Left ventricle myocardium inferior (tissue), 1 donor: ENCODE measurements at regions not wholly inside any gene's neighbourhood (a gene's known extent, or its start where the extent isn't known, plus 50 kb on each side); places are given as distances from the start of the nearest gene placed in this dataset.

ENCODE experiments used
- DNase-seq: peaks from one replicate; pipeline ENCODE4 v3.0.0-alpha.2; 2020
- H3K27ac ChIP-seq: fragments of 200-600 bp; replicated peaks from 2 replicates; pipeline ENCODE4 v1.8.0; 2021
- H3K27me3 ChIP-seq: fragments of 200-600 bp; 2 replicates; pipeline ENCODE4 v1.8.0; 2021; ENCODE audit warnings: low read depth
- H3K36me3 ChIP-seq: fragments of 200-600 bp; 2 replicates; pipeline ENCODE4 v1.8.0; 2021
- H3K4me1 ChIP-seq: fragments of 200-600 bp; 2 replicates; pipeline ENCODE4 v1.8.0; 2021
- H3K4me3 ChIP-seq: fragments of 200-600 bp; 2 replicates; pipeline ENCODE4 v1.8.0; 2021; ENCODE audit warnings: mild to moderate bottlenecking, moderate library complexity
- H3K9me3 ChIP-seq: fragments of 200-600 bp; replicated peaks from 2 replicates; pipeline ENCODE4 v1.8.0; 2021
- CTCF ChIP-seq: fragments of 200-600 bp; IDR thresholded peaks from 2 replicates; pipeline ENCODE4 v1.8.0; 2021; ENCODE audit warnings: antibody characterized with exemption, mild to moderate bottlenecking, borderline replicate concordance
- intact Hi-C: fragments of 100-400 bp; cut with micrococcal nuclease; formaldehyde crosslinking; loops from one replicate; pipeline ENCODE4 v1.11.0; 2022
- donor health status: DM: no; HTN: yes; CAD: no; lungs with severe emphysema.

- no peak for DNase-seq
- TF ChIP-seq CTCF, result no peak
- intact Hi-C loops, result no loop called here
Measured at GRCh38 chr6:71181565-71181964, 107.0 kb upstream of the OGFRL1 start.

DNA sequence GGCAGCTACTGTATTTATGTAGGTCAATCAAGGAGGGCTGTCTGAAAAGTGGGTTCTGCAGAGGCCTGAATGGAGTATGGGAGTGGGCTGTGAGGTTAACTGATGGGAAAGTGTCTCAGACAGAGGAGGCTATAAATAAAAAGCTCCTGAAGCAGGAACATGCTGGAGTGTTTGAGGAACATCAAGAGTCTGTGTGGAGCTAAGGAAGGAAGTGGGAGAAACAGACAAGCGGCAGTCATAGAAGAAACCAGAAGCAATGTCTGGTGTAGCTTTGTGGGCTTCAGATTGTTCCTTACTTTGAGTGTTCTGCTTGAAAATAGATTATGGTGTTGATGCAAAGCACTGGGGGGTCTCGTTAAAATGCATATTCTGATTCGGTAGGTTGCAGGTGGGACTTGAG, 101.5 kb upstream of the OGFRL1 start:
- Histone ChIP-seq H3K4me1 (no peaks in the 10 kb centered on the region), H3K36me3 (no peaks in the 10 kb centered on the region), H3K27me3 (no peaks in the 10 kb centered on the region), H3K27ac (no peak overlapping the region), H3K4me3 (no peak overlapping the region), H3K9me3 (no peaks in the 10 kb centered on the region)
- TF ChIP-seq CTCF, result no peak
- intact Hi-C loops, result no loop called here
- no peak for DNase-seq

More at GRCh38 chr6:71181565-71181964, 107.0 kb upstream of the OGFRL1 start:
- no peak overlapping the region for H3K27ac ChIP-seq
- H3K4me3 ChIP-seq, result no peak overlapping the region
- H3K36me3 ChIP-seq, result no peaks in the 10 kb centered on the region
- no peaks in the 10 kb centered on the region for H3K4me1 ChIP-seq
- H3K27me3 ChIP-seq, result no peaks in the 10 kb centered on the region
- H3K9me3 ChIP-seq, result no peaks in the 10 kb centered on the region

DNA sequence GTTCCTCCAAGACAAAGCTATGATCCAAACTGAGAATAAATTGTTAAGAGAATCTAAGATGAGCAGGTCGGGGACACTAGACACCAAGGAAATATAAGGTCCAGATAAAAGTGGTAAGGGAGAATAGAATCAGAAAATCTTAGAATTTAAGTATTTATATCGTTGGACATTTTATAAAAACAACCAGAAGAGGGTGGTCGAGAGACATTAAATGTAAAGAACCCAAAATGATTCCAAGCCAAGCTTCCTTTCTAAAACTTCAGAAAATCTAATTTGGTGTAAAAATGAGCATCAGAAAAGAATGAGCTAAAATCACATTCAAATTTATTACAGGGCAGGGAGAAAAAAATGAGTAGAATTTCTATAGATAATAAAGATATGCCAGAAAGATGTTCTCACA, 97.8 kb upstream of the OGFRL1 start:
- TF ChIP-seq CTCF, result peak; percentile 50
- intact Hi-C loops, result loop anchor here (5.0 kb wide), 1 partner anchor 156 kb away; no protein-coding TSS in a partner anchor

DNA sequence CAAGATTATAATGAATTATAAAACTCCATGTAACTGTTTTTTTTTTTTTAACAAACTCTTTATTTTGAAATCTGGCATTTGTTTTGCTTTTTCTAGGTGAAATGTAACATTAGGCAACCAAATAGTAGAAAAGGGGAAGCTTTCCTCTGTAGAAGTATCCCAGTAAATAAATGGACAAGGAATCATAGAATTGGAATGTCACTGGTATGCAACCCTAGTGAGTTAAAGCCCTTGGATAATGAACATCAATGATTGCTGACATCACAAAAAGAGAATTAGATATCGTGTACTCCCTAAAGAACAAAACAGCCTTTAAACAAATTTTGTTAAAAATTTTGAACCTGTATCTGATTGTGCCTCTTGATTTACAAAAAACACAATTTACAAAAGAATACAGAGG, 93.9 kb upstream of the OGFRL1 start:
- intact Hi-C loops, result loop anchor here (5.0 kb wide), 1 partner anchor 153 kb away; no protein-coding TSS in a partner anchor
- H3K4me3 ChIP-seq, result no peak overlapping the region
- no peak for TF ChIP-seq CTCF
- no peaks in the 10 kb centered on the region for H3K36me3 ChIP-seq
- H3K9me3 ChIP-seq, result no peaks in the 10 kb centered on the region
- no peak overlapping the region for H3K27ac ChIP-seq
- DNase-seq, result no peak
- no peaks in the 10 kb centered on the region for H3K4me1 ChIP-seq
- no peaks in the 10 kb centered on the region for H3K27me3 ChIP-seq

More for the DNA sequence above, 97.8 kb upstream of the OGFRL1 start:
- no peak overlapping the region for H3K4me3 ChIP-seq
- no peaks in the 10 kb centered on the region for H3K27me3 ChIP-seq
- no peaks in the 10 kb centered on the region for H3K9me3 ChIP-seq
- H3K27ac ChIP-seq, result no peak overlapping the region
- DNase-seq, result no peak
- H3K4me1 ChIP-seq, result no peaks in the 10 kb centered on the region
- H3K36me3 ChIP-seq, result no peaks in the 10 kb centered on the region

- Histone ChIP-seq H3K4me3 (no peak overlapping the region), H3K27me3 (no peaks in the 10 kb centered on the region), H3K27ac (no peak overlapping the region), H3K4me1 (no peaks in the 10 kb centered on the region), H3K9me3 (no peaks in the 10 kb centered on the region), H3K36me3 (no peaks in the 10 kb centered on the region)
- no peak for TF ChIP-seq CTCF
- DNase-seq, result no peak
- intact Hi-C loops, result no loop called here
Measured at GRCh38 chr6:71197267-71197666, 91.3 kb upstream of the OGFRL1 start.

GRCh38 chr6:71197780-71198179, 90.8 kb upstream of the OGFRL1 start:
- DNase-seq, result no peak
- H3K36me3 ChIP-seq, result no peaks in the 10 kb centered on the region

More at GRCh38 chr6:71197780-71198179, 90.8 kb upstream of the OGFRL1 start:
- no peak for TF ChIP-seq CTCF
- intact Hi-C loops, result no loop called here
- H3K27me3 ChIP-seq, result no peaks in the 10 kb centered on the region
- H3K9me3 ChIP-seq, result no peaks in the 10 kb centered on the region
- no peaks in the 10 kb centered on the region for H3K4me1 ChIP-seq
- H3K27ac ChIP-seq, result no peak overlapping the region
- no peak overlapping the region for H3K4me3 ChIP-seq
